ENCODE measurements at regions not wholly inside any gene's neighbourhood (a gene's known extent, or its start where the extent isn't known, plus 50 kb on each side); places are given as distances from the start of the nearest gene placed in this dataset.
"Not testable (repeated sequence)": the region's sequence is repeated elsewhere in the genome, so short reads cannot be mapped to it uniquely, and the experiment has no call there.

- no peak for DNase-seq (ENCODE audit: low read depth in 2 of 2)
Observed at GRCh38 chr1:185435696-185436379, 118.8 kb upstream of the IVNS1ABP start.

GRCh38 chr1:185434721-185435120, 117.7 kb upstream of the IVNS1ABP start:
- no peak for DNase-seq (ENCODE audit: low read depth in 2 of 2)

GRCh38 chr1:185433667-185434066, 116.6 kb upstream of the IVNS1ABP start:
- DNase-seq (ENCODE audit: low read depth in 2 of 2) = no peak

GRCh38 chr1:185432948-185433347, 115.9 kb upstream of the IVNS1ABP start:
- DNase-seq (ENCODE audit: low read depth in 2 of 2) = no peak

GRCh38 chr1:185431612-185432011, 114.6 kb upstream of the IVNS1ABP start:
- DNase-seq (ENCODE audit: low read depth in 2 of 2) = no peak

GRCh38 chr1:185429668-185430067, 112.6 kb upstream of the IVNS1ABP start:
- DNase-seq (ENCODE audit: low read depth in 2 of 2) = not testable (repeated sequence)

GRCh38 chr1:185427776-185428175, 110.7 kb upstream of the IVNS1ABP start:
- no peak for DNase-seq (ENCODE audit: low read depth in 2 of 2)

GRCh38 chr1:185427264-185427663, 110.2 kb upstream of the IVNS1ABP start:
- DNase-seq (ENCODE audit: low read depth in 2 of 2) = no peak

- no peak for DNase-seq (ENCODE audit: low read depth in 2 of 2)
Observed at GRCh38 chr1:185426848-185427247, 109.8 kb upstream of the IVNS1ABP start.

- no peak for DNase-seq (ENCODE audit: low read depth in 2 of 2)
Observed at GRCh38 chr1:185425163-185425562, 108.1 kb upstream of the IVNS1ABP start.

GRCh38 chr1:185421485-185422107, 104.6 kb upstream of the IVNS1ABP start:
- no peak for DNase-seq (ENCODE audit: low read depth in 2 of 2)

GRCh38 chr1:185420588-185421081, 103.6 kb upstream of the IVNS1ABP start:
- DNase-seq (ENCODE audit: low read depth in 2 of 2) = no peak

GRCh38 chr1:185419718-185420117, 102.7 kb upstream of the IVNS1ABP start:
- no peak for DNase-seq (ENCODE audit: low read depth in 2 of 2)

- DNase-seq (ENCODE audit: low read depth in 2 of 2) = no peak
Observed at GRCh38 chr1:185418472-185418871, 101.4 kb upstream of the IVNS1ABP start.

GRCh38 chr1:185412385-185413087, 95.5 kb upstream of the IVNS1ABP start:
- DNase-seq (ENCODE audit: low read depth in 2 of 2) = no peak

GRCh38 chr1:185409763-185410528, 92.9 kb upstream of the IVNS1ABP start:
- no peak for DNase-seq (ENCODE audit: low read depth in 2 of 2)

- DNase-seq (ENCODE audit: low read depth in 2 of 2) = no peak
Observed at GRCh38 chr1:185409345-185409744, 92.3 kb upstream of the IVNS1ABP start.

- DNase-seq (ENCODE audit: low read depth in 2 of 2) = no peak
Observed at GRCh38 chr1:185408700-185409270, 91.7 kb upstream of the IVNS1ABP start.

- DNase-seq (ENCODE audit: low read depth in 2 of 2) = no peak
Observed at GRCh38 chr1:185406691-185407009, 89.6 kb upstream of the IVNS1ABP start.

- DNase-seq (ENCODE audit: low read depth in 2 of 2) = no peak
Observed at GRCh38 chr1:185406006-185406690, 89.1 kb upstream of the IVNS1ABP start.

- no peak for DNase-seq (ENCODE audit: low read depth in 2 of 2)
Observed at GRCh38 chr1:185404907-185405568, 88.0 kb upstream of the IVNS1ABP start.

Data from stimulated activated CD4-positive, alpha-beta T cell treated with anti-CD3 and anti-CD28 coated beads, Interleukin-1b, Interleukin-23, amount 100 ng/mL, for 1 hour (primary cell).